Lung (tissue), 11 donors: ENCODE measurements at regions not wholly inside any gene's neighbourhood (a gene's known extent, or its start where the extent isn't known, plus 50 kb on each side); places are given as distances from the start of the nearest gene placed in this dataset.
"Not testable (repeated sequence)": the region's sequence is repeated elsewhere in the genome, so short reads cannot be mapped to it uniquely, and the experiment has no call there.

ENCODE experiments used
- ATAC-seq: fragments of 200-7000 bp; cut with Tn5 transposase; one replicate; pipeline ENCODE4 v1.9.1; 2020; ENCODE audit warnings: moderate number of reproducible peaks; ENCODE audit not compliant: insufficient read depth, low FRiP score
- DNase-seq, 3 donors: peaks; one replicate each; pipeline ENCODE4 v3.0.0-alpha.2; 2013 to 2017
- H3K27ac ChIP-seq, 2 donors: one replicate each; pipeline ENCODE4 v1.5.1; 2013; ENCODE audit warnings: mild to moderate bottlenecking in 2 of 2, moderate library complexity in 2 of 2, control low read depth in 1 of 2, inconsistent platforms in 1 of 2, low read depth in 1 of 2, low read length in 1 of 2
- H3K27me3 ChIP-seq, 3 donors: one replicate each; pipeline ENCODE4 v1.5.1; 2013; ENCODE audit warnings: low read length in 2 of 3; ENCODE audit not compliant: control insufficient read depth in 3 of 3, insufficient read depth in 3 of 3
- H3K36me3 ChIP-seq, 4 donors: one replicate each; pipeline ENCODE4 v1.5.1; 2013; ENCODE audit warnings: low read length in 4 of 4, mild to moderate bottlenecking in 1 of 4, moderate library complexity in 1 of 4; ENCODE audit not compliant: control insufficient read depth in 4 of 4, insufficient read depth in 4 of 4
- H3K4me1 ChIP-seq, 5 donors: one replicate each; pipeline ENCODE4 v1.5.1; 2013; ENCODE audit warnings: low read length in 5 of 5, mild to moderate bottlenecking in 2 of 5, moderate library complexity in 1 of 5; ENCODE audit not compliant: control insufficient read depth in 5 of 5, insufficient read depth in 5 of 5
- H3K4me3 ChIP-seq: one replicate; pipeline ENCODE4 v1.5.1; 2013; ENCODE audit warnings: mild to moderate bottlenecking, control low read depth, moderate library complexity
- H3K9ac ChIP-seq, 2 donors: one replicate each; pipeline ENCODE4 v1.5.1; 2013; ENCODE audit warnings: low read length in 2 of 2, control low read depth in 1 of 2; ENCODE audit not compliant: insufficient read depth in 1 of 2
- H3K9me3 ChIP-seq, 4 donors: one replicate each; pipeline ENCODE4 v1.5.1; 2013; ENCODE audit warnings: low read length in 3 of 4, mild to moderate bottlenecking in 1 of 4, moderate library complexity in 1 of 4; ENCODE audit not compliant: control insufficient read depth in 4 of 4, insufficient read depth in 3 of 4
- CTCF ChIP-seq: IDR thresholded peaks from 2 replicates; pipeline ENCODE4 v1.5.1; 2012; ENCODE audit warnings: mild to moderate bottlenecking; ENCODE audit errors: control extremely low read depth, extremely low read depth
- WGBS, 2 donors: extraction: QIAGEN DNeasy Blood & Tissue Kit; methylation state at CpG; one replicate each; pipeline ENCODE4 v1.1.7; 2013; 5-methylcytosine and 5-hydroxymethylcytosine counted together
- donor health status: control.
- donor health status: control.
- donor health status: Bipolar disorder and iron deficiency.
- donor health status: healthy.
- donor health status: DM: yes; HTN: yes; CAD: no.

GRCh38 chr4:9608300-9608699 lies 164.1 kb downstream of the DEFB131A start:
- 88% methylated on average over 4 of the region's 4 CpGs for WGBS, 2 donors
- Histone ChIP-seq H3K4me1 (peaks cover 0 to 9% (median 5%) of the 10 kb centered on the region in 5 donors), H3K9me3 (no peaks in the 10 kb centered on the region), H3K36me3 (no peaks in the 10 kb centered on the region), H3K4me3 (no peak overlapping the region), H3K27me3 (no peaks in the 10 kb centered on the region), H3K9ac (no peak overlapping the region), H3K27ac (no peak overlapping the region)
- no peak for TF ChIP-seq CTCF
- no peak for DNase-seq
- no peak for ATAC-seq

- WGBS, 2 donors: 93 to 95% methylated on average over 2 of the region's 2 CpGs
- H3K9me3 ChIP-seq, H3K27ac ChIP-seq, H3K4me1 ChIP-seq, ATAC-seq, H3K36me3 ChIP-seq, DNase-seq, H3K27me3 ChIP-seq, H3K4me3 ChIP-seq, H3K9ac ChIP-seq: not testable (repeated sequence)
Observed at GRCh38 chr4:9610321-9610720, 166.1 kb downstream of the DEFB131A start.

DNA sequence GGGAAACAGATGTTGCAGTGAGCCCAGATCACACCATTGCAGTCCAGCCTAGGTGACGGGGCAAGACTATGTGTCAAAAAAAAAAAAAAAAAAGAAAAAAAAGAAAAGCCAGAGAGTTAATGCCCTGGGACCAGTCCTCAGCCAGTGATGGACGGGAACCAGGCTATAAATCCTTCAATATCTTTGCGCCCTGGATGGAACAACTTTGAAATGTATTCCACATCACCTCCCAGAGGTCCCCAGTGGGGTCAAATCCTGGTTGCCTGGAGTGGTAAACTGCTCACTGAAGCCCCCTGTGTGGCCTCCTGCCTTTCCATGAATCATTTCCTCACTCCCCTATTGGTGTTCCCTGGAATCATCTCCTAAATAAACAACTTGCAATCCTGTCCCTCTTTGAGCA lies 166.9 kb downstream of the DEFB131A start:
- Histone ChIP-seq H3K4me3 (no peak overlapping the region), H3K27me3 (no peaks in the 10 kb centered on the region), H3K4me1 (no peaks in the 10 kb centered on the region), H3K9ac (no peak overlapping the region), H3K36me3 (no peaks in the 10 kb centered on the region), H3K27ac (no peak overlapping the region), H3K9me3 (no peaks in the 10 kb centered on the region)
- DNase-seq: no peak
- TF ChIP-seq CTCF: no peak
- ATAC-seq: no peak
- 33 to 47% methylated on average over 3 of the region's 3 CpGs for WGBS, 2 donors

- not testable (repeated sequence) for H3K9me3 ChIP-seq, H3K36me3 ChIP-seq, H3K4me1 ChIP-seq, H3K4me3 ChIP-seq, H3K9ac ChIP-seq, H3K27ac ChIP-seq, ATAC-seq, H3K27me3 ChIP-seq, DNase-seq
- 87 to 89% methylated on average over 3 of the region's 3 CpGs for WGBS, 2 donors
Observed at GRCh38 chr4:9636411-9636810, 145.0 kb upstream of the DRD5 start.

DNA sequence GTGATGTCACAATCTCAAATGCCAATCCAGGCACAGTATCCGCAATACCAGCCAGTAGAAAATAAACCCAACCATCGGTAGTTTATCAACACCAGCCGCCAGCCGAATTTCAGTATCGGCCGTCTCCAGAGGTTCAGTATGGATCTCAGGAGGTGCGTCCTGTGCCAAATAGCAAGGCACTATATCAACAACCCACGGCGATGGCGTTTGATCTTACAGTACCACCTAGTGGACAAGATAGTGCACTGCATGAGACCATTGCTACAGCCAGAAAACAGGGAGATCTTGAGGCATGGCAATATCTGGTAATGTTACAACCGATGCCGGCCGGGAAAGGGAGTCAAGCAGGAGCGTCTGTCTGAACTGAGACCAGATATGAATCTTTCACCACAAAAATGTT lies 121.8 kb upstream of the DRD5 start:
- H3K36me3 ChIP-seq, H3K27me3 ChIP-seq, H3K4me3 ChIP-seq, H3K9me3 ChIP-seq, ATAC-seq, H3K27ac ChIP-seq, H3K4me1 ChIP-seq, H3K9ac ChIP-seq: not testable (repeated sequence)
- peak; percentile 34 for TF ChIP-seq CTCF
- peak in 2 of 3 donors; percentile 13 to 24 for DNase-seq
- WGBS, 2 donors: 12 to 13% methylated on average over 14 of the region's 14 CpGs

DNA sequence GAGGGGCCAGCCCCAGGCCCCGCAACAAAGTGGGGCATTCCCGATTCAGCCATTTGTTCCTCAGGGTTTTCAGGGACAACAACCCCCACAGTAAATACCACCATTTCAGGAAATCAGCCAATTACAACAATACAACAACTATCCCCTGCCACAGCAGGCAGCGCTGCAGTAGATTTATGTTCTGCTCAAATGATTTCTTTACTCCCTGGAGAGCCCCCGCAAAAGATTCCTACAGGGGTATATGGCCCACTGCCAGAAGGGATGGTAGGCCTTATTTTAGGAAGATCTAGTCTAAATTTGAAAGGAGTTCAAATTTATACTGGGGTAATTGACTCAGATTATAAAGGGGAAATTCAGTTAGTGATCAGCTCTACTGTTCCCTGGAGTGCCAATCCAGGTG lies 120.5 kb upstream of the DRD5 start:
- not testable (repeated sequence) for H3K4me1 ChIP-seq, H3K9ac ChIP-seq, H3K36me3 ChIP-seq, H3K9me3 ChIP-seq, H3K27ac ChIP-seq, H3K4me3 ChIP-seq, ATAC-seq, H3K27me3 ChIP-seq
- peak in 2 of 3 donors; percentile 16 to 17 for DNase-seq
- 73% methylated on average over 4 of the region's 4 CpGs for WGBS, 2 donors
